ENCODE measurements at regions not wholly inside any gene's neighbourhood (a gene's known extent, or its start where the extent isn't known, plus 50 kb on each side); places are given as distances from the start of the nearest gene placed in this dataset.

DNA sequence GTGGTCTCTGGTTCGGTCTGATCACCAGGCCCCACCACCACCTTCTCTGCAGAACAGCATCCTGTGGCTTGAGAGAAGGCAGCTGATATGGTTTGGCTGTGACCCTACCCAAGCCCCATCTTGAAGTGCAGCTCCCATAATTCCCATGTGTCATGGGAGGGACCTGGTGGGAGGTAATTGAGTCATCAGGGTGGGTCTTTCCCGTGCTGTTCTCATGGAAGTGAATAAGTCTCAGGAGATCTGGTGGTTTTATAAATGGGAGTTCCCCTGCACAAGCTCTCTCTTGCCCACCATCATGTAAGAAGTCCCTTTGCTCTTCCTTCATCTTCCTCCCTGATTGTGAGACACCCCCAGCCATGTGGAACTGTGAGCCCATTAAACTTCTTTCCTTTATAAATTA is 352.3 kb upstream of the CDH5 start:
- no peak for DNase-seq (ENCODE audit: low read depth)
- TF ChIP-seq, protein P1, sequence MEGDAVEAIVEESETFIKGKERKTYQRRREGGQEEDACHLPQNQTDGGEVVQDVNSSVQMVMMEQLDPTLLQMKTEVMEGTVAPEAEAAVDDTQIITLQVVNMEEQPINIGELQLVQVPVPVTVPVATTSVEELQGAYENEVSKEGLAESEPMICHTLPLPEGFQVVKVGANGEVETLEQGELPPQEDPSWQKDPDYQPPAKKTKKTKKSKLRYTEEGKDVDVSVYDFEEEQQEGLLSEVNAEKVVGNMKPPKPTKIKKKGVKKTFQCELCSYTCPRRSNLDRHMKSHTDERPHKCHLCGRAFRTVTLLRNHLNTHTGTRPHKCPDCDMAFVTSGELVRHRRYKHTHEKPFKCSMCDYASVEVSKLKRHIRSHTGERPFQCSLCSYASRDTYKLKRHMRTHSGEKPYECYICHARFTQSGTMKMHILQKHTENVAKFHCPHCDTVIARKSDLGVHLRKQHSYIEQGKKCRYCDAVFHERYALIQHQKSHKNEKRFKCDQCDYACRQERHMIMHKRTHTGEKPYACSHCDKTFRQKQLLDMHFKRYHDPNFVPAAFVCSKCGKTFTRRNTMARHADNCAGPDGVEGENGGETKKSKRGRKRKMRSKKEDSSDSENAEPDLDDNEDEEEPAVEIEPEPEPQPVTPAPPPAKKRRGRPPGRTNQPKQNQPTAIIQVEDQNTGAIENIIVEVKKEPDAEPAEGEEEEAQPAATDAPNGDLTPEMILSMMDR (IDR thresholded peaks at IDR 0.05; ENCODE audit: insufficient read depth, low read depth, low read length): no peak
- ChIA-PET POLR2A (no interaction called here), CTCF (interaction anchor here (1.0 kb wide), 1 partner anchor 8 kb away, joined by 4 read pairs; no protein-coding TSS in a partner anchor)
- no peaks in the 10 kb centered on the region for H3K36me3 ChIP-seq (ENCODE audit: control insufficient read depth, insufficient read depth, low read length)
- no peaks in the 10 kb centered on the region; the same call in 1 of the 2 replicates for H3K27me3 ChIP-seq (ENCODE audit: control insufficient read depth, insufficient read depth, low read length)
- H3K4me3 ChIP-seq (ENCODE audit: low read depth, low read length): no peak overlapping the region

DNA sequence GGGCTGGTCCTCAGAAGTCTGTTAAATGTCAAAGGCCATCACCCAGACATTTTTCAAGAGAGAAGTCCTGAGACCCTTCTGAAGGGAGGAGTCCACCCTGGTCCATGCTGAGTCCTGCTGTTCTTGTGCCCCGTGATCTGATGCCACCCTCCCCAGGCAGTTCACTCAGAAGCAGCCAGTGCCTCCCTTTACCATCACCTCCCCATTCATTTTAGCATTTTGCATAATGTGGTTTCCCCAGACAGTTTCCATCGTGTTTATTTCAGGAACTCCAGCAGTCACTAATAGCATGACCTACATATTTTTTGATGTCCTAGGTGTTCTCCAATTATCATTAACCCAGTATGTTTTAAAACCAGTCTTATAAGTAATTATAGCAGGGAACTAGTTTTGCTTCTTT is 353.0 kb upstream of the CDH5 start:
- ChIA-PET CTCF (no interaction called here), POLR2A (interaction anchor here (0.5 kb wide), 1 partner anchor 191 kb away, joined by 4 read pairs; no protein-coding TSS in a partner anchor)
- H3K4me3 ChIP-seq (ENCODE audit: low read depth, low read length): no peak overlapping the region
- DNase-seq (ENCODE audit: low read depth): no peak
- TF ChIP-seq, protein P1 (IDR thresholded peaks at IDR 0.05; ENCODE audit: insufficient read depth, low read depth, low read length): no peak
- H3K27me3 ChIP-seq (ENCODE audit: control insufficient read depth, insufficient read depth, low read length): no peaks in the 10 kb centered on the region; the same call in 1 of the 2 replicates
- no peaks in the 10 kb centered on the region for H3K36me3 ChIP-seq (ENCODE audit: control insufficient read depth, insufficient read depth, low read length)

DNA sequence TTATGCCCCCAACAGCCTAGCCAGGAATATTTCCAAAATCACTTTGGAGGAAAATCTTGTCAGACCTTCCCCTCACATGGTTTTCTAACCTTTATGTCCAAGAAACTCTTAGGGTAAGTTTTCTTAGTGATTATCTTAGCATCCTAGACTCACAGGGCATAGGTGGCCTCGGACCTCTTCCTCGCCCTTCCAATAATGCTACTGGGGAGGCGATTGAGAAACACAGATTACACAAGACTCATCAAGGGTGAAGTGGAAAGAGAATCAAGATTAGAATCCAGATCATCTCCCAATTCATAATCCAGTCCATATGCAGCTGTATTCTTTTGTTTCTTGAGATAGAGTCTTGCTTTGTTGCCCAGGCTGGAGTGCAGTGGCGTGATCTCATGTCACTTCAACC is 358.4 kb upstream of the CDH5 start:
- Histone ChIP-seq H3K27me3 (ENCODE audit: control insufficient read depth, insufficient read depth, low read length) (no peaks in the 10 kb centered on the region; the same call in 1 of the 2 replicates), H3K36me3 (ENCODE audit: control insufficient read depth, insufficient read depth, low read length) (no peaks in the 10 kb centered on the region), H3K4me3 (ENCODE audit: low read depth, low read length) (no peak overlapping the region)
- no peak for DNase-seq (ENCODE audit: low read depth)
- TF ChIP-seq, protein P1 (IDR thresholded peaks at IDR 0.05; ENCODE audit: insufficient read depth, low read depth, low read length): no peak
- ChIA-PET POLR2A (interaction anchor here (0.6 kb wide), 1 partner anchor 50 kb away, joined by 13 read pairs; no protein-coding TSS in a partner anchor), CTCF (interaction anchor here (1.2 kb wide), 1 partner anchor 125 kb away, joined by 4 read pairs; no protein-coding TSS in a partner anchor)

DNA sequence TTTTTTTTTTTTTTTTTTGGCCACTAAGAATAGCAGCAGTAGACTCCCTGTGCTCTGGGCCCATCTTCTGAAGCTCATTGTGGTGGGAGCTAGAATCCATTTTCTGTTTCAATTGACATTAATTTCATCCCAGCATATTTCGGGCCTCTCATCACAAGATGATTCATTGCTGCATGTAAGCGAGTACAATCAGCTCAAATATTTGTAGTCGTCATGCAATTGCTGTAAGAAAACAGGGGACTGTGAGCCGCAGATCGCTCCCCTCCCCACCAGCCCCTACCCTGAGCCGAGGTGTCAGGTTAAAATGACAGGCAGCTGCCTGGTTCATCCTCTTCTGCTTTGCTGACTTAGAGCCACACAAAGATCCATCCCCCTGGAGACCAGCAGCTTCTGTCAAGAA is 358.8 kb upstream of the CDH5 start:
- Histone ChIP-seq H3K4me3 (ENCODE audit: low read depth, low read length) (no peak overlapping the region), H3K36me3 (ENCODE audit: control insufficient read depth, insufficient read depth, low read length) (no peaks in the 10 kb centered on the region), H3K27me3 (ENCODE audit: control insufficient read depth, insufficient read depth, low read length) (no peaks in the 10 kb centered on the region; the same call in 1 of the 2 replicates)
- POLR2A ChIA-PET: interaction anchor here (0.6 kb wide), 1 partner anchor 50 kb away, joined by 13 read pairs; no protein-coding TSS in a partner anchor
- CTCF ChIA-PET: interaction anchor here (1.2 kb wide), 1 partner anchor 125 kb away, joined by 4 read pairs; no protein-coding TSS in a partner anchor
- DNase-seq (ENCODE audit: low read depth): peak; percentile 23
- TF ChIP-seq, protein P1 (IDR thresholded peaks at IDR 0.05; ENCODE audit: insufficient read depth, low read depth, low read length): no peak

DNA sequence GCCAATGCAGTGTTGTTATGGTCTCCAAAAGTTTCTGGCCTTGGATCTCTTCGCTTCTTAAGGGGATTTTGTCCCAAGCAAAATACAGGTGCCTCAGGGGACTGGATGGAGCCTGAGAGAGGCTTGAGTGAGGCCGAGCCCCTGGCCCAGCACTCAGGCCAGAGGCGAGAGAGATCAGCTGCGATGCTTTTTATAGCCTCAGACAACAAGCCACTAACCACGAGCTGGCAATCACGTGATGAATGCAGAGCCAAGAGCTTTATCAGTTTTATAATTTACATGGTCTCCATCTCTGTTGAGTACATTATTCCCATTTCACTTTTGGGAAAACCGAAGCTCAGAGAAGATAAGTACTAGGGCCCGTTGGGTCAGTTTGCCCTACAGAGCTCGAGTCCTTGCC is 360.0 kb upstream of the CDH5 start:
- no peaks in the 10 kb centered on the region for H3K36me3 ChIP-seq (ENCODE audit: control insufficient read depth, insufficient read depth, low read length)
- TF ChIP-seq, protein P1 (IDR thresholded peaks at IDR 0.05; ENCODE audit: insufficient read depth, low read depth, low read length): no peak
- no peak overlapping the region for H3K4me3 ChIP-seq (ENCODE audit: low read depth, low read length)
- no peaks in the 10 kb centered on the region; the same call in 1 of the 2 replicates for H3K27me3 ChIP-seq (ENCODE audit: control insufficient read depth, insufficient read depth, low read length)
- DNase-seq (ENCODE audit: low read depth): no peak
- ChIA-PET CTCF (no interaction called here), POLR2A (no interaction called here)
